ENCODE measurements at regions not wholly inside any gene's neighbourhood (a gene's known extent, or its start where the extent isn't known, plus 50 kb on each side); places are given as distances from the start of the nearest gene placed in this dataset.

- H3K27ac Mint-ChIP-seq (ENCODE audit: unreplicated experiment) = no peak overlapping the region
- no peaks in the 10 kb centered on the region for H3K4me1 Mint-ChIP-seq (ENCODE audit: unreplicated experiment)
- peaks cover 37% of the 10 kb centered on the region for H3K27me3 Mint-ChIP-seq (ENCODE audit: unreplicated experiment)
- no peaks in the 10 kb centered on the region for H3K36me3 Mint-ChIP-seq (ENCODE audit: unreplicated experiment)
- no peak overlapping the region for H3K4me3 Mint-ChIP-seq (ENCODE audit: unreplicated experiment)
- H3K9me3 Mint-ChIP-seq (ENCODE audit: unreplicated experiment) = no peaks in the 10 kb centered on the region
- no peak for DNase-seq (ENCODE audit: extremely low spot score, unreplicated experiment)
- no peak for TF ChIP-seq CTCF (IDR thresholded peaks at IDR 0.05)
Measured at GRCh38 chr12:115756271-115756670, 521.2 kb downstream of the MED13L start.

GRCh38 chr12:115755725-115756085 lies 521.8 kb downstream of the MED13L start:
- Mint-ChIP-seq H3K27me3 (ENCODE audit: unreplicated experiment) (peaks cover 37% of the 10 kb centered on the region), H3K4me1 (ENCODE audit: unreplicated experiment) (no peaks in the 10 kb centered on the region), H3K27ac (ENCODE audit: unreplicated experiment) (no peak overlapping the region), H3K4me3 (ENCODE audit: unreplicated experiment) (no peak overlapping the region), H3K9me3 (ENCODE audit: unreplicated experiment) (no peaks in the 10 kb centered on the region), H3K36me3 (ENCODE audit: unreplicated experiment) (no peaks in the 10 kb centered on the region)
- TF ChIP-seq CTCF (IDR thresholded peaks at IDR 0.05) = no peak
- no peak for DNase-seq (ENCODE audit: extremely low spot score, unreplicated experiment)

- Mint-ChIP-seq H3K9me3 (ENCODE audit: unreplicated experiment) (no peaks in the 10 kb centered on the region), H3K36me3 (ENCODE audit: unreplicated experiment) (no peaks in the 10 kb centered on the region), H3K27me3 (ENCODE audit: unreplicated experiment) (peaks cover 38% of the 10 kb centered on the region), H3K4me1 (ENCODE audit: unreplicated experiment) (no peaks in the 10 kb centered on the region), H3K4me3 (ENCODE audit: unreplicated experiment) (no peak overlapping the region), H3K27ac (ENCODE audit: unreplicated experiment) (no peak overlapping the region)
- no peak for DNase-seq (ENCODE audit: extremely low spot score, unreplicated experiment)
- no peak for TF ChIP-seq CTCF (IDR thresholded peaks at IDR 0.05)
Measured at GRCh38 chr12:115755061-115755724, 522.3 kb downstream of the MED13L start.

GRCh38 chr12:115752913-115753726 lies 524.4 kb downstream of the MED13L start:
- Mint-ChIP-seq H3K4me3 (ENCODE audit: unreplicated experiment) (no peak overlapping the region), H3K9me3 (ENCODE audit: unreplicated experiment) (no peaks in the 10 kb centered on the region), H3K27me3 (ENCODE audit: unreplicated experiment) (peaks cover 39% of the 10 kb centered on the region), H3K4me1 (ENCODE audit: unreplicated experiment) (no peaks in the 10 kb centered on the region), H3K27ac (ENCODE audit: unreplicated experiment) (no peak overlapping the region), H3K36me3 (ENCODE audit: unreplicated experiment) (no peaks in the 10 kb centered on the region)
- TF ChIP-seq CTCF (IDR thresholded peaks at IDR 0.05) = peak; percentile 77
- DNase-seq (ENCODE audit: extremely low spot score, unreplicated experiment) = no peak

GRCh38 chr12:115752156-115752555 lies 525.3 kb downstream of the MED13L start:
- DNase-seq (ENCODE audit: extremely low spot score, unreplicated experiment) = no peak
- no peaks in the 10 kb centered on the region for H3K9me3 Mint-ChIP-seq (ENCODE audit: unreplicated experiment)
- no peak for TF ChIP-seq CTCF (IDR thresholded peaks at IDR 0.05)
- H3K4me1 Mint-ChIP-seq (ENCODE audit: unreplicated experiment) = no peaks in the 10 kb centered on the region
- H3K4me3 Mint-ChIP-seq (ENCODE audit: unreplicated experiment) = no peak overlapping the region
- H3K27ac Mint-ChIP-seq (ENCODE audit: unreplicated experiment) = no peak overlapping the region
- H3K36me3 Mint-ChIP-seq (ENCODE audit: unreplicated experiment) = no peaks in the 10 kb centered on the region
- H3K27me3 Mint-ChIP-seq (ENCODE audit: unreplicated experiment) = peaks cover 31% of the 10 kb centered on the region
